Testis (tissue), 2 donors: ENCODE measurements at regions not wholly inside any gene's neighbourhood (a gene's known extent, or its start where the extent isn't known, plus 50 kb on each side); places are given as distances from the start of the nearest gene placed in this dataset.

Source experiments
- POLR2A ChIP-seq: fragments of 450-650 bp; IDR thresholded peaks from one replicate; pipeline ENCODE4 v1.6.1; 2017; ENCODE audit warnings: antibody characterized with exemption, mild to moderate bottlenecking, moderate library complexity
- TF ChIP-seq, protein P1 (sequence below), 3 experiments: fragments of 450-650 bp in 2 of 3; fragments of 200-600 bp in 1 of 3; sonication (generic) in 1 of 3; IDR thresholded peaks; one replicate each; pipeline ENCODE4 v1.5.1; 2016 to 2019; ENCODE audit warnings: antibody characterized with exemption in 3 of 3, mild to moderate bottlenecking in 2 of 3, moderate library complexity in 1 of 3

DNA sequence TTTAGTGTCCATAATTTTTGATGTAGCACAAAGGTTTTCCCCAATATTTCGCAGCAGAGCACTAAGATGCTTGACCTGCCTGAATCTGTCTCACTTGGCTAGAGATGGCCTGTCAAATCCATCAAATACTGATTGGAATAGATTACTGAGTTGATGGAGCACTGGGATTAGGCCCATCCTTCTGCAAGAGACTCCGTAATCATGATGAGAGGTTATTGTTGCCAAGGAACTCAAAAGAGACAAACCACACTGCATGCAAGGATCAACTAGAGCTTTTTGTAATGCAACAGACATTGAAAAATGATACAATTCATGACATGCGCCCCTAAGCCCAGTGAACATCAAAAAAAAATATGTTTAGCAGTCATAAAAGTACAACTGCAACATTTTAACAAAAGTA is 585.3 kb upstream of the GRAMD2B start:
- TF ChIP-seq, protein P1, sequence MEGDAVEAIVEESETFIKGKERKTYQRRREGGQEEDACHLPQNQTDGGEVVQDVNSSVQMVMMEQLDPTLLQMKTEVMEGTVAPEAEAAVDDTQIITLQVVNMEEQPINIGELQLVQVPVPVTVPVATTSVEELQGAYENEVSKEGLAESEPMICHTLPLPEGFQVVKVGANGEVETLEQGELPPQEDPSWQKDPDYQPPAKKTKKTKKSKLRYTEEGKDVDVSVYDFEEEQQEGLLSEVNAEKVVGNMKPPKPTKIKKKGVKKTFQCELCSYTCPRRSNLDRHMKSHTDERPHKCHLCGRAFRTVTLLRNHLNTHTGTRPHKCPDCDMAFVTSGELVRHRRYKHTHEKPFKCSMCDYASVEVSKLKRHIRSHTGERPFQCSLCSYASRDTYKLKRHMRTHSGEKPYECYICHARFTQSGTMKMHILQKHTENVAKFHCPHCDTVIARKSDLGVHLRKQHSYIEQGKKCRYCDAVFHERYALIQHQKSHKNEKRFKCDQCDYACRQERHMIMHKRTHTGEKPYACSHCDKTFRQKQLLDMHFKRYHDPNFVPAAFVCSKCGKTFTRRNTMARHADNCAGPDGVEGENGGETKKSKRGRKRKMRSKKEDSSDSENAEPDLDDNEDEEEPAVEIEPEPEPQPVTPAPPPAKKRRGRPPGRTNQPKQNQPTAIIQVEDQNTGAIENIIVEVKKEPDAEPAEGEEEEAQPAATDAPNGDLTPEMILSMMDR (IDR thresholded peaks at IDR 0.05): no peak
- TF ChIP-seq POLR2A: no peak
